ENCODE measurements at regions not wholly inside any gene's neighbourhood (a gene's known extent, or its start where the extent isn't known, plus 50 kb on each side); places are given as distances from the start of the nearest gene placed in this dataset.

DNA sequence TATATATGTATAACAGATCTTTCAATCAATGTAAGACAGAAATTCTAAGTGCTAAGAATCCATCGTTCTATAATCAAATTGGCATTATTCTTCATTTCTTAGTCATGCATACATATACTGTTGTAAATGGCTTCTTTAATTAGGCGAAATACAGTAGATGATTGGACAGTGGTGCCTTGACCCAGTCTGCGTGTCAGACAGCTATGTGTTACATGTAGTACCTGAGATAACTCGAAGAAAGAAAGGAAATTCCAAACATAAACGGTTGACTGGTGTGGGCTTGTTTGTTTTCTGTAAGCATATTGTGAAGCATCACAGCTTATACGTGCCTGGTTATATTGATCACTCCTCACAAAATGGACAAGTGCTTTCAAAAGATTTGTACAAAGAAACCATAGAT is 210.5 kb downstream of the ETNK1 start:
- H3K4me3 ChIP-seq (replicated peaks; ENCODE audit: low read depth, low read length), result no peak overlapping the region
- no peaks in the 10 kb centered on the region for H3K27me3 ChIP-seq (replicated peaks; ENCODE audit: control insufficient read depth, insufficient read depth, low read length)
- TF ChIP-seq, protein P1, sequence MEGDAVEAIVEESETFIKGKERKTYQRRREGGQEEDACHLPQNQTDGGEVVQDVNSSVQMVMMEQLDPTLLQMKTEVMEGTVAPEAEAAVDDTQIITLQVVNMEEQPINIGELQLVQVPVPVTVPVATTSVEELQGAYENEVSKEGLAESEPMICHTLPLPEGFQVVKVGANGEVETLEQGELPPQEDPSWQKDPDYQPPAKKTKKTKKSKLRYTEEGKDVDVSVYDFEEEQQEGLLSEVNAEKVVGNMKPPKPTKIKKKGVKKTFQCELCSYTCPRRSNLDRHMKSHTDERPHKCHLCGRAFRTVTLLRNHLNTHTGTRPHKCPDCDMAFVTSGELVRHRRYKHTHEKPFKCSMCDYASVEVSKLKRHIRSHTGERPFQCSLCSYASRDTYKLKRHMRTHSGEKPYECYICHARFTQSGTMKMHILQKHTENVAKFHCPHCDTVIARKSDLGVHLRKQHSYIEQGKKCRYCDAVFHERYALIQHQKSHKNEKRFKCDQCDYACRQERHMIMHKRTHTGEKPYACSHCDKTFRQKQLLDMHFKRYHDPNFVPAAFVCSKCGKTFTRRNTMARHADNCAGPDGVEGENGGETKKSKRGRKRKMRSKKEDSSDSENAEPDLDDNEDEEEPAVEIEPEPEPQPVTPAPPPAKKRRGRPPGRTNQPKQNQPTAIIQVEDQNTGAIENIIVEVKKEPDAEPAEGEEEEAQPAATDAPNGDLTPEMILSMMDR (IDR thresholded peaks at IDR 0.05; ENCODE audit: insufficient read depth, low read length, poor library complexity, severe bottlenecking), result no peak
- DNase-seq (ENCODE audit: extremely low read depth, insufficient read length), result no peak
- no peaks in the 10 kb centered on the region for H3K36me3 ChIP-seq (ENCODE audit: control insufficient read depth, insufficient read depth, low read length)

DNA sequence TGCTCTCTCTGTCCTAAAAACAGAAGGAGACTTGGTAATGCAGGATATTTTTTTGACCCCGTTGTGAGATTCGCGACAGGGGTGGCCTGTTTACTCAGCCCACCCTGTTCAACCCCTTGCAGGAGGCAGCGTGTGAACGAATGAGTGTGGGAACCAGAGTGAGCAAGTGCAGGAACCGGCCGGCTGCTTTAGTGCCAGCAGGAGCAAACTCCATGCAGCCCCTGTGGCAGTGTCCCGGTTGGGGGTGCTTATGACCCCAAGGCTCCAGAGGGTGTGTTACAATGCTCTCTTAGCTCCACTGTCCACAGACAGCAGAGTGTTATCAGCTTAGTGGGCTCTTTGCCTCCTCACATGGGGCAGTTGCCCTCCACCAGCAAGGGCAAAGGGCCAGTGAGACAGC is 225.2 kb downstream of the ETNK1 start:
- Histone ChIP-seq H3K36me3 (ENCODE audit: control insufficient read depth, insufficient read depth, low read length) (no peaks in the 10 kb centered on the region), H3K27me3 (replicated peaks; ENCODE audit: control insufficient read depth, insufficient read depth, low read length) (no peaks in the 10 kb centered on the region), H3K4me3 (replicated peaks; ENCODE audit: low read depth, low read length) (no peak overlapping the region)
- no peak for DNase-seq (ENCODE audit: extremely low read depth, insufficient read length)
- TF ChIP-seq, protein P1 (IDR thresholded peaks at IDR 0.05; ENCODE audit: insufficient read depth, low read length, poor library complexity, severe bottlenecking), result no peak

DNA sequence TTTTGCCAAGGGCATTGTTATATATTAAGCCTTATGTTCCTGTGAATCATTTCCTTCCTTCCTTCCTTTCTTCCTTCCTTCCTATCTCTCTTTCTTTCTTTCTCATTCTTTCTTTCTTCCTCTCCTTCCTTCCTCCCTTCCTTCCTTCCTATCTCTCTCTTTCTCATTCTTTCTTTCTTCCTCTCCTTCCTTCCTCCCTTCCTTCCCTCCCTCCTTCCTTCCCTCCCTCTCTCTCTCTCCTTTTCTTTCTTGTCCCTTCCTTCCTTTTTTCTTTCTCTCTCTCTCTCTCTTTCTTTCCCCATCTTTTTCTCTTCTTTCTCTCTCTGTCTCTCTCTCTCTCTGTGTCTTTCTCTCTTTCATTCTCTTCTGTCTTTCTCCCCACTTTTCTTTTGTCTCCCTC is 226.6 kb downstream of the ETNK1 start:
- H3K4me3 ChIP-seq (replicated peaks; ENCODE audit: low read depth, low read length), result no peak overlapping the region
- TF ChIP-seq, protein P1 (IDR thresholded peaks at IDR 0.05; ENCODE audit: insufficient read depth, low read length, poor library complexity, severe bottlenecking), result no peak
- DNase-seq (ENCODE audit: extremely low read depth, insufficient read length), result no peak
- no peaks in the 10 kb centered on the region for H3K27me3 ChIP-seq (replicated peaks; ENCODE audit: control insufficient read depth, insufficient read depth, low read length)
- H3K36me3 ChIP-seq (ENCODE audit: control insufficient read depth, insufficient read depth, low read length), result no peaks in the 10 kb centered on the region

DNA sequence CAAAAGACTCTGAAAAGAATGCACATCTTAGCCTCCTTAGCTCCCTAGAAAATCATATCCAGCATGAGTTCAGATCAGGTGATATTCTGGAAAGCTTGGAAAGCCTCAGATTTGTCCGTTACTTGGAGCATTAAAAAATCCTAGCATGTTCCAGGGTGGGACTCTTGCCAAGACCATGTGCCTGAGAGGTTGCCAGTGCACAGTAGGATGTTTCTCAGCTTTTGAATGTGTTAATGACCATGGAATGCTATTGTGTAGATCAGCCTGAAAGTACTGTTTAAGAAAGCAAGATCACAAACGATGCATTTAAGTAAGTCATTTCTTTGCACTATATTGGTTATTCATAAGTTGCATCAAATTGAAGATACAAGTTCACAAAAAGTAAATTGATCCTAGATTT is 230.5 kb downstream of the ETNK1 start:
- Histone ChIP-seq H3K36me3 (ENCODE audit: control insufficient read depth, insufficient read depth, low read length) (no peaks in the 10 kb centered on the region), H3K4me3 (replicated peaks; ENCODE audit: low read depth, low read length) (no peak overlapping the region), H3K27me3 (replicated peaks; ENCODE audit: control insufficient read depth, insufficient read depth, low read length) (no peaks in the 10 kb centered on the region; the same call in 1 of the 2 replicates)
- no peak for DNase-seq (ENCODE audit: extremely low read depth, insufficient read length)
- TF ChIP-seq, protein P1 (IDR thresholded peaks at IDR 0.05; ENCODE audit: insufficient read depth, low read length, poor library complexity, severe bottlenecking), result no peak

DNA sequence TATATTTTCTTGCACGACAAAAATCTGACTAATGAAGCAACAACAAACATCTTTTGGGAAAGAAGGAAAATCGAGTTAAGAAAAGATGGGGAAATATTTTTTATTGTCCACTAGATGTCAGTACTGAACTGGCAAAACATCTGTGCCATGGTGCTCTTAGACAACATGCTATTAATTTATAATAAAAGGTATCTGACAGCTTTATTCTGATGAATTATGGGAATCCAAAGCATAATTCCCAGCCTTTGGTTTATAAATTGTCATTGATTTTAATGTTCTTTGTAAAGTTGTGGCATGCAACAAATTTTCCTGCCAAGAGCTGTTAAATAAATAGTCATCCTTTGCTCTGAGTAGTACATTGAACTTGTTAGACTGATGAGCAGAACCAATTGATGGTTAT is 231.2 kb downstream of the ETNK1 start:
- Histone ChIP-seq H3K27me3 (replicated peaks; ENCODE audit: control insufficient read depth, insufficient read depth, low read length) (no peaks in the 10 kb centered on the region; the same call in 1 of the 2 replicates), H3K36me3 (ENCODE audit: control insufficient read depth, insufficient read depth, low read length) (no peaks in the 10 kb centered on the region), H3K4me3 (replicated peaks; ENCODE audit: low read depth, low read length) (no peak overlapping the region)
- TF ChIP-seq, protein P1 (IDR thresholded peaks at IDR 0.05; ENCODE audit: insufficient read depth, low read length, poor library complexity, severe bottlenecking), result peak; percentile 43
- DNase-seq (ENCODE audit: extremely low read depth, insufficient read length), result no peak
